HG02943 (cell line): ENCODE measurements at regions not wholly inside any gene's neighbourhood (a gene's known extent, or its start where the extent isn't known, plus 50 kb on each side); places are given as distances from the start of the nearest gene placed in this dataset.

Source experiments
- ATAC-seq: cut with Tn5 transposase; IDR thresholded peaks from one replicate; pipeline ENCODE4 v1.9.1; 2021; ENCODE audit warnings: mild to moderate bottlenecking, low read depth, moderate library complexity; ENCODE audit not compliant: unreplicated experiment

DNA sequence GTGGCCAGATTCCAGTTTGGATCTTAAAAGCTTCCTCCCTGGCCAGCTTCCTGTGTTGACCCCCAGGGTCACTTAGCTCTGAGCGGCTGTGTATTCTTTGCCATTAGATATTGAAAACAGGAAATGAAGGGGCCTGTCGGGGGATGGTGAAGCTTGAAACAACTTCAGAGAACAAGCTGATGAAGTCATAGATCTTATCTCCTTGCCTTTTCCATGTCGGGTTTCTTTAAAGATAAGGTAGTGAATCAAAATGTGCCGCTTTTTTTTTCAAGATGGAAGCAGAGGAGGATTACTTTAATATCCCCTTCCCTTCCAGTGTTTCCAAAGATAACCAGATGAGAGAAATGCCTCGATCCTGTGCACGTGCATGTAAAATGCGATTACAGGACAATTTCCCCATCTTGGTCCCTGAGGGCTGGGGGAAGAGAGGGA lies 508.5 kb downstream of the MID1IP1 start:
- no peak for ATAC-seq

DNA sequence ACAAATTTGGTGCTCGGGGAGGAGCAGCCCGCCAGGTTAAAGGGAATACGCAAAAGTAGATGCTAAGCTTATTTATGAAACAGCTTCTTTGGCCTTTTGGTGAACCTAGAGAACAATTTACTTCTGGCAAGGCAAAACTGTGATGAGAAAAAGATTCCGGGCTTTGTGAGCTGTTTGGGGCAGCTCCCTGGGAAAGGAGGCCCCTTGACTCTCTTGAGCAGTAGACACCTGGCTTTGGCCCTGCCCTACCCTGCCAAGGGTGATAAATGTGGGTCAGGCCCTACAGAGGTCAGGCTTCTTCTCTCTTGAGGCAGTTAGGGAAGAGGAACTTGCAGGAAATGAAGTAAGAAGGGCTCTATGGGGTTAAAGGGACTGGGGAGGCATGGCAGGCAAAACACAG lies 509.6 kb downstream of the MID1IP1 start:
- no peak for ATAC-seq

GRCh38 chrX:39311646-39312045 lies 510.4 kb downstream of the MID1IP1 start:
- ATAC-seq = no peak

- ATAC-seq = no peak
Observed at GRCh38 chrX:39313146-39313545, 511.9 kb downstream of the MID1IP1 start.

- no peak for ATAC-seq
Observed at GRCh38 chrX:39318506-39319343, 517.5 kb downstream of the MID1IP1 start.

DNA sequence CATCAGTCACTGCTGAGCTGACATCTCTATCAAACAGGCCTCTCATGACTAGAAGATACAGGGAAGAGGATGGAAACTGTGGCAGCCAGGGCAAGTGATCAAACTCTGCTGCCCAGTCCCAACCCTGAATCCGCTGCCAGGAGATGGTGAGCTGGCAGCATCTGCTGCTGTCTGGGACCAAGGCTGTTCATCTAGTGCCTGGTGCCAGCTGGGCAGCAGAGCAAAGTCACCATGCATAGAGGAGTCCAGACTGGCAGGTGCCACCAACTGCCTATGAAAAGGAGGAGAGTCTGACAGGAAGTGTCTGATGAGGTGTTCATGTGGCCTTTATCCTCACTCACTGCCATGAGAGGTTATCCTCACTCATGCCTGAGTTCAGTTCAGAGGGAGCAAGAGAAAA lies 518.9 kb downstream of the MID1IP1 start:
- ATAC-seq = no peak

GRCh38 chrX:39322496-39322895 lies 521.2 kb downstream of the MID1IP1 start:
- ATAC-seq = no peak

- no peak for ATAC-seq
Observed at GRCh38 chrX:39324233-39324930, 523.1 kb downstream of the MID1IP1 start.

GRCh38 chrX:39327255-39327654 lies 526.0 kb downstream of the MID1IP1 start:
- no peak for ATAC-seq

- ATAC-seq = no peak
Observed at GRCh38 chrX:39327705-39328104, 526.4 kb downstream of the MID1IP1 start.

- no peak for ATAC-seq
Observed at GRCh38 chrX:39328661-39329060, 527.4 kb downstream of the MID1IP1 start.

DNA sequence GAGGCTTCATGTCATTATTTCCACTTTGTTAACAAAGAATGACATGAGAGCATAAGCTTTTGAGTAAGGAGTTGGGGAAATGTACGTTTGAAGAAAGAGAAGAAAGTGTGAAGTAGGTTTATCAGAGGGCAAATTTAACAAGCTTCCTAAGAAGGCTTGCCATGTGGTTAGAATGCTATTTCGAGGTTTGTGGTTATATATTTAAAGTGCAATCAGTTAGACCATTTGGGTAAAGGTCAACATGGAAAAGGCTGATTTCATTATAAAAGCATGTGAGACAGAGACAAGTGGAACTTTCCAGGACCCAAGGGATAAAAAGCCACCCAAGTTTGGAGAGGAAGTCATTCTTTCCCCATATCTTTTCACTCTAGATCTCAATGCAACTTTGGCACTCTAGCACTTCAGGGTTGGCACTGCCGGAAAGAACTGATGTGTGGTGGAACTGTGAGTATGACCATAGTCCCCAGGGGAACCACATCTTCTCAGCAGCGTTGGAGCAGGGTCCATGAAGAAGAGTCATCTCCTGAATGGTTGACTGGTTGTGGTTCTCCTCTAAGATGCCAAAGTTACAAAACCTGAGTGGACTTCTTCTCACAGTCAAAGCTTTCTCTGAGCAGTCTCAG lies 529.9 kb downstream of the MID1IP1 start:
- ATAC-seq = no peak

GRCh38 chrX:39333451-39333850 lies 532.2 kb downstream of the MID1IP1 start:
- no peak for ATAC-seq

GRCh38 chrX:39335513-39336235 lies 534.4 kb downstream of the MID1IP1 start:
- ATAC-seq = no peak

- no peak for ATAC-seq
Observed at GRCh38 chrX:39336671-39337311, 535.5 kb downstream of the MID1IP1 start.

DNA sequence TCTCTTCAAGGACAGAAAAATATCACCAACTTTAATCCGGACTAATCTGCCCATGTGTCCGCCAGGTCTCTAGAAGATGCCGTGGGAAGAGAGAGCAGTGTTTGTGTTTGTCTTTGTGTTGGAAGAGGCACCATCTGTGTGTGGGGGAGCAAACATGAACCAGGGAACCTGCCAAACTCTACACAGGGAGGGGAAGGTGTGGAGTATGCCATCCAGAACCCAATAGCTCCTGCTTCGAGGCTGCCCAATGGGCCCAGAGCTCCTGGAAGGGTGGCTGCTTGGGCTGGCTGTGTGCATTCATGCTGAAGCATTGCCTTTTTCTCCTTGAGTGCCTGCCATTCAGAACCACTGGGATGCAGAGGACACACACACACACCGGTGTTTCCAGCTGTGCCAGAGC lies 536.2 kb downstream of the MID1IP1 start:
- no peak for ATAC-seq

- no peak for ATAC-seq
Observed at GRCh38 chrX:39338583-39338982, 537.3 kb downstream of the MID1IP1 start.

- ATAC-seq = no peak
Observed at GRCh38 chrX:39356119-39356807, 555.0 kb downstream of the MID1IP1 start.

DNA sequence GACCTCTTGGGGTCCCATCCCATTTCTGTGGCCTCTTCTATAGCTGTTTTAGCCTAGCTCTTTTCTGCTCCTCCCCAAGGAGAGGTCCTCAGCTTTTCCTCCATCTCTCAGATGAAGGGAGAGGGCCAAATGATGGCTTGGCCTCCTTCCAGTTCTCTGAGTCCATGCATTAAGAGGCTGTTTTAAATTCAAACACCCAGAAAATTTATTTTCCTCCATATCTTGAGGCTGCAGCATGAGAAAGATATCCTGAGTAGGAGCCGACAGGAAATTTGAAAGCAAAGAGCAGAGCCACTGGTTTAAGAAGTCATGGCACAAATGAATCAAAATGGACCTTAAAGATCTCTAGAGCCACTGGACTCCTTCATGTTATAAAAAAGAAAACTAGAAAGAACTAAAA lies 558.8 kb downstream of the MID1IP1 start:
- ATAC-seq = no peak

DNA sequence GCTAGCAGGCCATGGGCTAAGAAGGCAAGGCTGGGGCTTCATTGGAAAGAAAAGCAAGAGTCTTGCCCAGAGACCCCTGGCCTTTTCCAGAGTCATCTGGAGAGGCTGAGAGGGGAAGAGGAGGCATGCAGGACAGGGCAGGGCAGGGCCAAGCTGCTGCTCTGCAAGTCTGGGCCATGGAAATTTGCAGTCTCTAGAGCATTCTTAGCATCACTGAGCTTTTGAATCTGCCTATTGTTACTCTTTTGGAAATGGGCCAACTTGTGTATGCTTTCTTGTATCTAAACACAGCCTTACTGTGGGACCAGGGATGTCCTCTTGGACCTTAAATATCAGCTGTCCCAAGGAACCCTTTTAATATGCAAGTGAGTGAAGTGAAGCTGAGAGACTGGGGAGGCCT lies 560.5 kb downstream of the MID1IP1 start:
- no peak for ATAC-seq
